ENCODE measurements at regions not wholly inside any gene's neighbourhood (a gene's known extent, or its start where the extent isn't known, plus 50 kb on each side); places are given as distances from the start of the nearest gene placed in this dataset.

- Histone ChIP-seq H3K4me3 (no peak overlapping the region), H3K27ac (no peak overlapping the region)
- TF ChIP-seq, protein P1, sequence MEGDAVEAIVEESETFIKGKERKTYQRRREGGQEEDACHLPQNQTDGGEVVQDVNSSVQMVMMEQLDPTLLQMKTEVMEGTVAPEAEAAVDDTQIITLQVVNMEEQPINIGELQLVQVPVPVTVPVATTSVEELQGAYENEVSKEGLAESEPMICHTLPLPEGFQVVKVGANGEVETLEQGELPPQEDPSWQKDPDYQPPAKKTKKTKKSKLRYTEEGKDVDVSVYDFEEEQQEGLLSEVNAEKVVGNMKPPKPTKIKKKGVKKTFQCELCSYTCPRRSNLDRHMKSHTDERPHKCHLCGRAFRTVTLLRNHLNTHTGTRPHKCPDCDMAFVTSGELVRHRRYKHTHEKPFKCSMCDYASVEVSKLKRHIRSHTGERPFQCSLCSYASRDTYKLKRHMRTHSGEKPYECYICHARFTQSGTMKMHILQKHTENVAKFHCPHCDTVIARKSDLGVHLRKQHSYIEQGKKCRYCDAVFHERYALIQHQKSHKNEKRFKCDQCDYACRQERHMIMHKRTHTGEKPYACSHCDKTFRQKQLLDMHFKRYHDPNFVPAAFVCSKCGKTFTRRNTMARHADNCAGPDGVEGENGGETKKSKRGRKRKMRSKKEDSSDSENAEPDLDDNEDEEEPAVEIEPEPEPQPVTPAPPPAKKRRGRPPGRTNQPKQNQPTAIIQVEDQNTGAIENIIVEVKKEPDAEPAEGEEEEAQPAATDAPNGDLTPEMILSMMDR (IDR thresholded peaks at IDR 0.05), result no peak
- DNase-seq (ENCODE audit: low spot score), result no peak
Observed at GRCh38 chr22:49425356-49425755, 402.3 kb downstream of the BRD1 start.

DNA sequence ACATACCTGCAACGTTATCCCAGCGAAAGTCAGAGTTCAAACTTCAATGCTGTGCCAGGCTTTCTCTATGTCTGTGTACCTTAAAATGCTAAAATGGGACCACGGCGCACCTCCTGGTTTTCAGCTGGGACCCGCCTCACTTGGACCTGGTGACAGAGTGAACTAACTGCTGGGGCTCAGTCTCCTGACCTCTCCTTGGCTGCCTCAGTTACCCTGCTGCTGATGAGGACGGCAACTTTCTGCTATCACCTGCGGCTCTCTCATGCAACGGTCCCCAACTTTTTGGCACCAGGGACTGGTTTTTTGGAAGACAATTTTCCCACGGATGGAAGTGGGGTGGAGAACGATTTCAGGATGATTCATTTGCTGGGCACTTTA lies 402.8 kb downstream of the BRD1 start:
- Histone ChIP-seq H3K27ac (no peak overlapping the region), H3K4me3 (no peak overlapping the region)
- TF ChIP-seq, protein P1 (IDR thresholded peaks at IDR 0.05), result no peak
- no peak for DNase-seq (ENCODE audit: low spot score)

GRCh38 chr22:49423125-49423650 lies 404.5 kb downstream of the BRD1 start:
- DNase-seq (ENCODE audit: low spot score), result no peak
- H3K4me3 ChIP-seq, result no peak overlapping the region
- no peak overlapping the region for H3K27ac ChIP-seq
- TF ChIP-seq, protein P1 (IDR thresholded peaks at IDR 0.05), result no peak

GRCh38 chr22:49422701-49423100 lies 405.0 kb downstream of the BRD1 start:
- Histone ChIP-seq H3K27ac (no peak overlapping the region), H3K4me3 (no peak overlapping the region)
- no peak for DNase-seq (ENCODE audit: low spot score)
- TF ChIP-seq, protein P1 (IDR thresholded peaks at IDR 0.05), result no peak

- Histone ChIP-seq H3K4me3 (no peak overlapping the region), H3K27ac (no peak overlapping the region)
- TF ChIP-seq, protein P1 (IDR thresholded peaks at IDR 0.05), result no peak
- no peak for DNase-seq (ENCODE audit: low spot score)
Observed at GRCh38 chr22:49420651-49421050, 407.0 kb downstream of the BRD1 start.

- Histone ChIP-seq H3K4me3 (no peak overlapping the region), H3K27ac (no peak overlapping the region)
- DNase-seq (ENCODE audit: low spot score), result no peak
- TF ChIP-seq, protein P1 (IDR thresholded peaks at IDR 0.05), result no peak
Observed at GRCh38 chr22:49419661-49420060, 408.0 kb downstream of the BRD1 start.

- Histone ChIP-seq H3K4me3 (no peak overlapping the region), H3K27ac (no peak overlapping the region)
- TF ChIP-seq, protein P1 (IDR thresholded peaks at IDR 0.05), result no peak
- no peak for DNase-seq (ENCODE audit: low spot score)
Observed at GRCh38 chr22:49418943-49419342, 408.7 kb downstream of the BRD1 start.
